Lower leg skin (tissue), 3 donors: ENCODE measurements at regions not wholly inside any gene's neighbourhood (a gene's known extent, or its start where the extent isn't known, plus 50 kb on each side); places are given as distances from the start of the nearest gene placed in this dataset.

Source experiments
- POLR2A ChIP-seq, 2 donors: fragments of 450-650 bp; IDR thresholded peaks; one replicate each; pipeline ENCODE4 v1.6.1; 2016 to 2017; ENCODE audit warnings: antibody characterized with exemption in 2 of 2, mild to moderate bottlenecking in 1 of 2, moderate library complexity in 1 of 2
- TF ChIP-seq, protein P1 (sequence below), 3 donors: fragments of 450-650 bp; IDR thresholded peaks; one replicate each; pipeline ENCODE4 v1.5.1; 2016; ENCODE audit warnings: antibody characterized with exemption in 3 of 3, mild to moderate bottlenecking in 3 of 3, moderate library complexity in 2 of 3

DNA sequence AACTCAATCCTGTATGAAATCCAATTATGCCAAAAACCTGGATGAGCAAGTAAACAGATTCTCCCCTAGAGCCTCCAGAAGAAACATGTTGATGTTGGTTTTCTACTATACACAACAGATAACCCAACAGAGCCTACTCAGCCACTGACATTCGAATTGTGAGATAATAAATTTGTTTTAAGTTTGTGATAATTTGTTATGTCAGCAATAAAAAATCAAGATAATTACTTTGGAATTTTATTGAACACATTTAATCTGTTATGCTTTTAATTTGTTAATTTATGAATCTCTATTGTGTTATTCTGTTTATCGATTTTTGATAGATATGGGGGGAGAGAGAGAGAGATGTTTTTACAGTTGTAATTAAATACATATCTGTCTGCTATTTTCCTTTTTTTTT is 1016.1 kb upstream of the PCDH7 start:
- TF ChIP-seq, protein P1, sequence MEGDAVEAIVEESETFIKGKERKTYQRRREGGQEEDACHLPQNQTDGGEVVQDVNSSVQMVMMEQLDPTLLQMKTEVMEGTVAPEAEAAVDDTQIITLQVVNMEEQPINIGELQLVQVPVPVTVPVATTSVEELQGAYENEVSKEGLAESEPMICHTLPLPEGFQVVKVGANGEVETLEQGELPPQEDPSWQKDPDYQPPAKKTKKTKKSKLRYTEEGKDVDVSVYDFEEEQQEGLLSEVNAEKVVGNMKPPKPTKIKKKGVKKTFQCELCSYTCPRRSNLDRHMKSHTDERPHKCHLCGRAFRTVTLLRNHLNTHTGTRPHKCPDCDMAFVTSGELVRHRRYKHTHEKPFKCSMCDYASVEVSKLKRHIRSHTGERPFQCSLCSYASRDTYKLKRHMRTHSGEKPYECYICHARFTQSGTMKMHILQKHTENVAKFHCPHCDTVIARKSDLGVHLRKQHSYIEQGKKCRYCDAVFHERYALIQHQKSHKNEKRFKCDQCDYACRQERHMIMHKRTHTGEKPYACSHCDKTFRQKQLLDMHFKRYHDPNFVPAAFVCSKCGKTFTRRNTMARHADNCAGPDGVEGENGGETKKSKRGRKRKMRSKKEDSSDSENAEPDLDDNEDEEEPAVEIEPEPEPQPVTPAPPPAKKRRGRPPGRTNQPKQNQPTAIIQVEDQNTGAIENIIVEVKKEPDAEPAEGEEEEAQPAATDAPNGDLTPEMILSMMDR (IDR thresholded peaks at IDR 0.05): no peak
- no peak for TF ChIP-seq POLR2A (IDR thresholded peaks at IDR 0.05)
